GM21737 (cell line): ENCODE measurements at regions not wholly inside any gene's neighbourhood (a gene's known extent, or its start where the extent isn't known, plus 50 kb on each side); places are given as distances from the start of the nearest gene placed in this dataset.
"Not testable (repeated sequence)": the region's sequence is repeated elsewhere in the genome, so short reads cannot be mapped to it uniquely, and the experiment has no call there.

ENCODE experiments used
- ATAC-seq: cut with Tn5 transposase; IDR thresholded peaks from one replicate; pipeline ENCODE4 v1.9.1; 2021; ENCODE audit warnings: mild to moderate bottlenecking, moderate library complexity; ENCODE audit not compliant: unreplicated experiment

DNA sequence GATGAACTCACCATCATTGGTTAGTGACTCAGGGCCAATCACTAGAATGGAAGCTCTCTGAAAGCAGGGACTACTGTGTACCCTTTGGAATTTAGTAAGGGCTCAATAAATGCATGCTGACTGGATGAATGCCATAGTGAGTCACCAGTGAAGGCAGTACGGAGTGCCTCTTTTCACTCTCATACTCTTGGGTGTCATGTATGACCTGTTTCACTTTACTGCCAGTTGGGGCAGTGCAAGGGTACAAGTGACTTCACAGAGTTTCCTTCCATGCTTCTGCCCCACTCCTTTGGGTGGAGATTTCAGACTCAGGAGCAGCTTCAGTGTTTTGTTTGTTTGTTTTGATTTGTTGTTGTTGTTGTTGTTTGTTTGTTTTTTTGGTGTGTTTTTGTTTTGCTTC is 57.7 kb downstream of the SOX3 start:
- no peak for ATAC-seq

DNA sequence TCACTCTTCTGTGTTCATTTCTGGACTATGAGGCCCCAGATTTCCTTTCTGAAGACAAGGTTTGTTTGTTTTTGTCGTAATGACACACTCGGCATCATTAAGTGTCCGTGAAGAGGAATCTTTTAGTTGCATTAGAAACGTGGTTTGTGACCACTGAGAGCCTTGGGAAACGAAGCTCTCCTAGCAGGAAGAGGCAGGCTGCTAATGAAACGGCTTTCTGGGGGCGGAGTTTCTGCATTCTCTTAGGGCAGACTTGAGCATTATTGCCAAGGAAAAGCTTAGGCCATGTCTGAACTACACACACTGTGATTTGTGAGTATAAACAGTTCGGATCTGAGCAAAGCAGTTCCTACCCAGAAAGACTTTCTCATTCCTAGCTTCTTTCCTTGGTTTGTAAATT is 64.0 kb downstream of the SOX3 start:
- ATAC-seq: no peak

DNA sequence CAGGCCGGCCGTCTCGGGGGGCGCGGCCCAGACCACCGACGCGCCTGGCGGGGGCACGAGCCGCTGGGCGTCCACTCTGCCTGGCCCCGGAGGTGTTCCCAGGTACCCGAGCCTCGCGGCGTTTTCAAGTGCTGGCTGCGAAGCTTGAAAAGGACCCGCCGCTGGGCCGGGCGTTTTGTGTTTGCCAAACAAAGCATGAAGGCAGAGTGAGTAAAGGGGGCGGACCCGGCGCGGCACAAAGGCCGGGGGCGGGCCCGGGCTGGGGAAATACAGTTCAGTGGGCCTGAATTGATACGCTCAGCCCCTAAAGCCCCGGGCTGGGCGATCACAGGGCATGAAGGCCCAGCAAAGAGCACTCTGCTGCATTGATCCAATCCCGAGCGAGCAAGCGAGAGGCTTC is 65.4 kb downstream of the SOX3 start:
- no peak for ATAC-seq

DNA sequence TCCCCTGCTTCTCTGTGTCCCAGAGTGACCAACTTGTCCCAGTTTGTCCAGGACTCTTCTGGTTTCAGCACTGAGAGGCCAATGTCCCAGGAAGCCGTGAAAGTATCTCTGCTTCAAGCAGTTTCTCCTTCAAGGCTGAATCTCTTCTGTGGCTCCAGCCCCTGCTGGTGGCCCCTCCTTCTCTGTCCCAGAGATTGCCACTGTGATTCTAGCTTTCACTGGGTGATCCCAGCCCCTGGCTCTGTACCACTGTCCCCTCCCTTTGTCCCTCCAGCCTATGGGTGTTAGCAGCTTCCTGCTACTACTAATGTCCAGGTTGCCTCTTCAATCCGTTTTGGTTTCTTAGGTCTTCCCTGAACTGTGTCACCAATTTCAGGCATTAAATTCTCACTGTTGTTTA is 70.5 kb downstream of the SOX3 start:
- no peak for ATAC-seq

DNA sequence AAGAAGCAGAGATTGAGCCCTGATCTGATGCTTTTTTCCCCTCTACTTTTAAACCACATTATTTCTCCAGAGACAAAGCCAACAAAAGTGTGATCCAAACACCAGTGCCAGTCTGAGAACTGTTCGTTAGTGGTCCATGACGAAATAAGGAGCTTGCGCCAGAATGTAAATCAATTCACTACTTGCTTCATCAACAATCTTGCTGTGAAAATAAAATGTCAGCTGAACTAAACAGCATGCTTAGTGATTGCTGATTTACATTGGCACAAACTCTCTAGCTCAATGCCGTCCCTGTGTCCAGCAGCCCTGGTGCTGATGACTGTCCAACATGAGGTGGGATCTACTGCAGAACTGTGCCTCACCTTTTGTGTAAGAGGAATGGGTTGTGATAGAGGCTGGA is 71.3 kb downstream of the SOX3 start:
- no peak for ATAC-seq

DNA sequence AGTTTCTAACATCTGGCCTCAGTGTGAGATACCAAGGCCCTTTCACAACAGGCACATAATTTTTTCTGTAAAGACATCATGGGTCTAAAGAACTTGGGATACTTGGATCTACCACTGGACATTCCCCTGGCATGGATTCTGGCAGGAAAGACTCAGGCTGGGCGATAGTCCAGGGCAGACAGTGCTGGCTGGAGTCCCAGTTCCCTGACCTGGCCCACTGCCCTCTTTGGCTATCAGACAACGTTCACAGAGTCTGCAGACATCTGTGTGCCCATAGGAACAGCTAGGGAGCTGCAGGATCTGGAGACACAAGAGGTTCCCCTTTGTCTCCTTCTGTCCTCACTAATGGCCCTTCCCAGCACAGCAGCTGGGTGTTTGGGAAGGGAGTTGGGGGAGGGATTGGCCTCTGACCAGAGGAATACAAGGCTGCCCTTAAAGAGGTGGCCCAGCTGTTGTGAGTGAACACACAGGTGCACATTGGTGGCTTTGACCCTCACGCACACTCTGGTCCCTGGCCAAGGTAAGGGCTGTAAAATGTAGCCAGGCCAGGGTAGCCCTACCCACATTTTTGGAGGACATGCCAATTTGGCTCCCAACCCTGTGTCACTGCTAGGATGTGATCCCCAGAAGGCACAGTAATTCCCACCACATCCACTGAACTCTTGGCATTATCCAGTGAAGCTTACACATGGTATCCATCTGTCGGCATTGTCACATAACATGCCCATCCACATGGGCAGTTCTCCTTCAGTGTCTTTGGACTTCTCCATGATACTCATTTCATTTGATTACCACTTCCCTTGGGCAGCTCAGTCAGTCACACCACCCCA is 72.3 kb downstream of the SOX3 start:
- no peak for ATAC-seq

DNA sequence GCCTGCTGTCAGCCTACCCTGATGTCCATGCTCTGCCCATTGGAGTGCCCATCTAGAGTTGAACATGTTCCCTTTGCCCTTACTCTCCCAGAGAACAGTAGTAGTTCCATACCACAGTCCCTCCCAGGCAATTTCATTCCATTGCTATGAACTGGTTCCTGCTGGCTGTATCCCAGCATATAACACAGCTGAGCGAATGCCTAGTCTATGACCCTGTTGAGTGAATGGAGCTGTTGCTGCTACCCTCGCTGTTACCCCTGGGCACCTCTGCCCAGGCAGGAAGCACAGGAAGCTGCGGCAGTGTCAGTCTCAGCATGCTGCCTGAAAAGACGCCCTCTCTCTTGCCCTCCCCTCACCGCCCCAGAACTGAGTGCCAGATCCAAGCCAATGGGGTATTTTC is 73.3 kb downstream of the SOX3 start:
- no peak for ATAC-seq

DNA sequence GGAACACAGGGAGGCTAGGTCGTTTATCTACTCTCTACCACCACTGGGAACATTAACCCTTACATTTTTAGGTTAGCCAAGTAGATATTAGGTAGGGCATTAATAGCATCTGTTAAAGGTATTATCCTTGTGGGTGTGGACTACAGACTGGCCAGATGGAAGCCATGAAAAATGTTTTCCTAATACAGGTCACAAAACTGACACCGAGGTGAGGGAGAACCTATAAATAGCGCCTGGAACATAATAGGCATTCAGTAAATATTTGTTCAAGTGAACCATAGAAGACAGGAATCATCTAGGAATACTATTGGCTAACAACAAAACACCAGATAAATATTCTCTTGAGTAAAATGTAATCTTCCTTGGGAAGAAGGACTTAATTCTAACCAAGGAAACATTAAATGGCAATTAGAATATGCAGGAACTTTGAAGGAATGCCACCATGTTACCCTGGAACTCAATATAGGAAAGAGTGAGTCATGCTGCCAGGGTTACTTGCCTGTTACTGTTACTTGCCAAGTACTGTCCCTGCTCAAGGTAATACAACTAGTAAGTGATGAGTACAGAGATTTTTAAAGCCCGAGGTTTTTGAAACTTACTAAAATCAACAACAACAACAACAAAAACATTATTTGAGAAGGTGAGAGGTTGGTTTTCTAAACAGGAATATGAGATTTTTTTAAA is 79.0 kb downstream of the SOX3 start:
- ATAC-seq: no peak

DNA sequence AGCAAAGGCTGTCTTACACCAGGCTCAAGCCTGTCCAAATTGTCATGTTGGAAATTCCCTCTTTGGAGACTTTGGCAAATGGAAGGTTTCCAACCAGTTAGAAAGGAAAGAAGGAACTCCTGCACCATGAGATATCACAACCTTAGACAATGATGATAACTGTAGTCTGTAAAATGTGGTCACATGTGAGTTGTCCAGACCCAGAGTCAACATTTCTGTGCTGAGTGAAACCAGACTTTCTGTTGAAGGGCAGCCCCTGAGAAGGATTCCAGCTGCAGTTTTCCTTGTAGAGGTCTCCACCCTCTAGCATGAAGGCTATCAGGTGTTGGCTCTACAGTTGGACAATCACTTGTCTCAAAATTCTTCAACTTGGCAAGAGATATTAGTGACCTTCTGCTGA is 82.4 kb downstream of the SOX3 start:
- no peak for ATAC-seq

DNA sequence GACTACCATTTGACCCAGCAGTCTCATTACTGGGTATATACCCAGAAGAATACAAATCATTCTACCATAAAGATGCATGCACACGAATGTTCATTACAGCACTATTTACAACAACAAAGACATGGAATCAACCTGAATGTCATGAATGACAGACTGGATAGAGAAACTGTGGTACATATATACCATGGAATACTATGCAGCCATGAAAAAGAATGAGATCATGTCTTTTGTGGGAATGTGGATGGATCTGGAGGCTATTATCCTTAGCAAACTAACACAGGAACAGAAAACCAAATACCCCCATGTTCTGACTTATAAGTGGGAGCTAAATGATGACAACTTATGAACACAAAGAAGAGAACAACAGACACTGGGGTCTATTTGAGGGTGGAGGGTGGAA is 102.7 kb downstream of the SOX3 start:
- not testable (repeated sequence) for ATAC-seq

DNA sequence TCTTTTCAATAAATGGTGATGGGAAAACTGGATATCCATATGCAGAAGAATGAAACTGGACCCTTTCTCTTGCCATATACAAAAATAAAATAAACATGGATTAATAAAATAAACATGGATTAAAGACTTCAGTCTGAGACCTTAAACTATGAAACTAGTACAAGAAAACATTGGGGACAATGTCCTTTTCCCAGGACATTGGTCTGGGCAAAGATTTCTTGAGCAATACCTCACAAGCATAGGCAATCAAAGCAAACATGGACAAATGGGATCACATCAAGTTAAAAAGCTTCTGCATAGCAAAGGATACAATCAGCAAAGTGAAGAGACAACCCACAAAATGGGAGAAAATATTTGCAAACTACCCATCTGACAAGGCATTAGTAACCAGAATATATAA is 108.5 kb downstream of the SOX3 start:
- not testable (repeated sequence) for ATAC-seq

DNA sequence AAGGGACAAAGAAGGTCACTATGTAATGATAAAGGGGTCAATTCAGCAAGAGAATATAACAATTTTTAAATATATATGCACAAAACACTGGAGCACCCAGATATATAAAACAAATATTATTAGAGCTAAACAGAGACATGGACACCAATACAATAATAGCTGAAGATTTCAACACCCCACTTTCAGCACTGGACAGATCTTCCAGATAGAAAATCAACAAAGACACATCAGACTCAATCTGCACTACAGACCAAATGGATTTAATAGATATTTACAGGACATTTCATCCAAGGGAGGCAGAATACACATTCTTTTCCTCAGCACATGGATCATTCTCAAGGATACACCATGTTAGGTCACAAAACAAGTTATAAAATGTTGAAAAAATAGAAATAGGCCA is 111.4 kb downstream of the SOX3 start:
- ATAC-seq: no peak

DNA sequence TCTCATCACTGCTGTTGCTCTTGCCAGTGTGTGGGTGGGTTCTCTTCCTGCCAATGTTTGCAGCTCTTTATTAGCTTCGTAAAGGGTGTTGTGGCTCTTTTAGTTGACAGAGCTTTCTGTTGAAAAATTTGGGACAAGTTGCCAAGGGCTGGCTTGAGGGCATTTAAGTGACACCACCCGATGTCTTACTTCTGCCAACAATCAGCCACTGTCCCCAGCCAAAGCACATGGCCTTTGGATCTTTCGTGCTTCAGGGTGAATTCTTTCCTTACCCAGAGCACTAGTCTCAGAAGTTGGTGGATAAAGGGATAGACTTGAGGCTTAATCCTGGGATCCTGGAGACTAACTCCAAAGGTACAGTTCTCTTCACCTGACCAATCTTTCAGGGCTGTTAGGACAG is 113.6 kb downstream of the SOX3 start:
- no peak for ATAC-seq

DNA sequence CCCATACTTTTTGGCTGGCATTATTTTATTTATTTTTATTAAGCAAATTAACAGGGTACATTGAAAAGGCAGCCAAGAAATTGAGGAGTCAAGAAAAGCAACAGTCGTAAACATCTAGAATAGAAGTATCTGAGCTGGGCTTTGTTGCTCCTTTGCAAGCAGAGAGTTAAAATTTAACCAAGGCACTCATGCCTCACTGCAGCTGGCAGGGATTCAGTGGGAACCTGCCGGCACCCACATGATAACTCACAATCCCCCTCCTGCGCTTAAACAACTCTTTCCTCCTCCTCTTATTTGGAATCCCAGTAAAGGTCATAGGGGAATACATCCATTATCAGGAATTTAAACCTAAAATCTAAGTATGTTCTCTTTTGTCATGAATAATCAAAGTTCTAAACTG is 115.5 kb downstream of the SOX3 start:
- ATAC-seq: no peak

DNA sequence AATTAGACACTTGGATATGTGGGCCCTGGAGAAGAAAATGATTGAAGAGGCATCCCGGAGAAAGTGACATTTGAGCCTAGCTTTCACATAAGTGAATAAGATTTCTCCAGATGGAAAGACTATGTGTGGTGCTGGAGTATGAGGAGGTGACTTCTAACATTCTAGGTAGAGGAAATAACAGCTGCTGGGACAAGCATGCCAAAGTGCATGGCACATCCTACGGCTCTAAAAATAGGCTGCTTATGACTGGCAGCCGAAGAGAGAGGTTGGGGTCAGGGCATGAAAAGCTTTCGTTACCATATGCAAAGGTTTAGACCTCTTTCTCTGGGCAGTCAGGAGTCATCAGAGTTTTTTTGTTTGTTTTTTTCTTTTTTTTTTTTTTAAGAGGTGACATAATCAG is 142.0 kb downstream of the SOX3 start:
- no peak for ATAC-seq

DNA sequence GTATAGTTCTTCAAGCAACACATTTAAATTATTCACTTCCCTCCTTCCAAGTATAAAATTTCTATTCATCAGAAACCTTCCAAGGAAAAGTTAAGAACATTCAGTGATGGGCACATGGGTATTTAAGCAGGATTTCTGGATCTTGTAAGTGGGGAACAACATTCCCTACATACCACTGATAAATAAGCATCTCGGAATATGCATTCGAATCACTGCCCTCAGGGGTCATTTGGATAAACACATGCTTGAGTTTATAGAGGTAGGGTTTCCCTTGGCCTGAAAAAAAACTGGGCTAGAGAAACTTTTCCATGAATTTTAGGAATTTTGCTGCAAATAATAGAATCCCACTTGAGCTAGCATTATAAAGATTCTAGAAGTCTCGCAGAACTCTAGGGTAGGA is 143.9 kb downstream of the SOX3 start:
- no peak for ATAC-seq

DNA sequence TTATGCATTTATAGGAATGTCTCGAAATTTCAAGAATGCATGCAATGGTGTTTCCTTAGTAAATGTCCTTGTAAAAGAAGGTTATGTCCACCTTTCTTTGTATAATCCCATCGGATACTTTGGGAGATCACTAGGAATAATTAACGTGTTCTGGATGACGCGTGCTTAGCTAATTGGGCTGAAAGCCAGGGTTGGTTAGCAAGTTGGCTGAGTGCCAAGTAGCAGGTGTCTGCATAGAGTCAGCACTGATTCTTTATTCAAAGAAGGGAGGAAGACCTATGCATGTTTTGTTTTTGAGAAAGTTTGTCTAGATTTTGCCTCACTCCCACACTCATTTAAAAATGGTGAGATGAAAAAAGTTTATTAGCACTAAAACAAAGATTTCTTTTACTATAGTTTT is 144.6 kb downstream of the SOX3 start:
- no peak for ATAC-seq

DNA sequence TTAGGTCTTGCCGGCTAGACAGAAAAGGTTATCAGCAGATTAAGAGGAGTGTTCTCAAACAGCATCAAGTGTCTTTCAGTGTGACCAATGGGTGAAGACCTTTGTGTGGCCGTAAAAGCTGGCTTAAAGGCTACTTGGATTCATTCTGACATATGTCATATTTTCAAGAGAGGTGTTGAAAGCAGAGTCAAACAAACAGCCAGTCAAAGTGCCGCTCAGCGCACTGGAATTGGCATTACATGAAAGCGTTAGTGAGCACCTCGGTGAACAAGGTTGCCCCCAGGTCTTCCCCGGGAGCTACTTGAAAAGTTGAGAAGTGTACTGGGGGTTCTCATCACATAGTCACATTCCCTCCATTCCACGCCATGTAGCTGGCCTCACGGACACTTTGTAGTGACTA is 148.9 kb downstream of the SOX3 start:
- ATAC-seq: no peak

DNA sequence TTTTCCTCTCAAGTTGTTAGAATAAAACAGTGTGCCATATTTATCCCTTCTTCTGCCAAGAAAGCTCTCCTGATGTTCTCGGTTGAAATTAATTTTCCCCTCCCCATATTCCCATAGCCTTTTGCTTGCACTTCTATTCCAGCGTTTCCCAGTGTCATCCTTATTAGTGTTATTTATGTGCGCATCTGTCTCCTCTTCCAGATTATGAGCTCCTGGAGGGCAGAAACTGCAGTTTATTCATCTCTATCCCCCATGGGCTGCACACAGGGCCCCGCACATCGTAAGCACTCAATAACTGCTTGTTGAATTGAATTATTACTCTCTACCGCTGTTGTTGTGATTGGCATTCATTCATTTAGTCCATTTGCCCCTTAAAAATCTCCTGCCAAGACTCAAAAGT is 149.4 kb downstream of the SOX3 start:
- ATAC-seq: no peak

DNA sequence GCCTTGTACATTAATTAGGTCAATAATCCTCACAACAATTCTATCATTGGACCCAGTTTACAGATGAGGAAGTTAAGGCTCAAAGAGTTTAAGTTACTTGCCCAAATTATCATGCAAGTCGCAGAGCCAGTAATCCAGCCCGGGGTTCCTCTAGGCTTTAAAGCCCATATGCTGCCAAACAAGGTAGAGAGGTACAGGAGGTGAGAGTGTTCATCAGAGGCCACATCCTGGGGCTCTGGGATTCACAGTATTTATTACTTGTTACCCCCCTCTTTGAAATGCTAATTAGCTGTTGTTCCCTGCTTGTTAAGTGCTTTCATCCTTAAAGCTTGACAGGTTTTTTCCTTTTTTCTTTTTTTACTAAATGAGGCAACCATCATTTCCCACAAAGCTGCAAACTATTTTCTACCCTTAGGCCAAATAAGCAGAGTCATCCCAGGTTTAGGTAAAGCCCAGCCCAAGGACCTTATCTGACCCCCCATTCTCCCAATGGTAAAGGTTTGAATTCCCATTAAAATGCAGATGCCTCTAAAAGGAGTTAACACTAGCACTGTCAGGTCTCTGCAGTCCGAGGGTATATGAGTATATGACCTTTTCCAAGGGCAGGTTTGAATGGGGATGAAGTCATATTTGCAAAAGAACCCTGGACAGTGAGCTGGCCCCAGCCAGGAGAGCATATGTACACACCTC is 150.3 kb downstream of the SOX3 start:
- no peak for ATAC-seq

DNA sequence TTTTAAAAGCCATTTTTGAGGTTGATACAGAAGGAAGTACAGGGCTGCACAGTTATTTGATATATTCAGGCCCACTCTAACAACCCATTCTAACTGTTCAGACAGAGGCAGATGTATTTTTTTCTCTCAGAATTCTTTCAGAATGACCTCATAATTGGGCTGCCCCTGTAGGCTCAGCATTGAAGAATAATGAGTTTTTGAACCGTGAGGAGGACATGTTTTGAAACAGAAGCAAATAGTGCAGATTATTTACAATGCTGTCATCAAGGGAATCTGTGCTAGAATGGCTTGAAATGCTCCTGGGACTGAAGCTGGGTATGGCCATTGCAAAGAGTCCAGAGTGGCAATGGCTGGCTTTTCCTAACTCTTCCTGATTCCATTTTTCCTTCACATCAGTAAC is 158.1 kb downstream of the SOX3 start:
- no peak for ATAC-seq

DNA sequence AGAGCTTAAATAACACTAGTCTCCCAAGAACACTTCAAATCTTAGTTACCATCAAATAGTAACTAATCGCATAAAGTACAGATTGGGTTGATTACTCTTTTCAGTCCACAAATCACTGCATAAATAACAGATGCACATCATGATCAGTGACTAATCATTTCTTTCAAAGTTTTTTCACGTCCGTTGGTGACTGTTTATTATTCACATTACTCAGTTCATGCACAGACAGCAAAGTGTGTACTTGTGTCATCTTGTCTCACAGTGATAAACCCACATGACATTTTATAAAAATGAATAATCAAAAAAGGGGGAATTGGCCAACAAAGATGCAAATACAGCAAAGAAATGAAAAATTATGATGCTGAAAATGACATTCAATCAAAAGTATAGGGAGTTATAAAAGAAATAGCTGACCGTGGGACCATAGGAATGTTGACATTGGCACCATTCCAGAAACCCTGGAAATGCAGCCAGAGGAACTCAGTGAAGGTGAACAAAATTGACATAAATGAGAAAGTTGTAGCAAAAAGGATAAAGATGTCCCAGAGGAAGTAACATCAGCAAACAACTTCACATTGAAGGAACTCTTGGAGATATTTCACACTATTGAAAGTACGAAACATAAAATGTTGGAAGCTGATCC is 161.5 kb downstream of the SOX3 start:
- no peak for ATAC-seq
